Left lung (tissue), 4 donors: ENCODE measurements at regions not wholly inside any gene's neighbourhood (a gene's known extent, or its start where the extent isn't known, plus 50 kb on each side); places are given as distances from the start of the nearest gene placed in this dataset.

Experiments used
- ATAC-seq: fragments of 200-7000 bp; cut with Tn5 transposase; one replicate; pipeline ENCODE4 v1.9.1; 2020; ENCODE audit warnings: moderate library complexity
- DNase-seq, 4 donors: peaks; one replicate each; pipeline ENCODE4 v3.0.0-alpha.2; 2013 to 2020
- H3K27ac ChIP-seq, 2 donors: fragments of 200-600 bp; sonication (generic) in 1 of 2; one replicate each; pipeline versions ENCODE4 v1.5.0 to v1.8.0; 2020 to 2021
- H3K27me3 ChIP-seq, 2 donors: fragments of 200-600 bp; sonication (generic) in 1 of 2; one replicate each; pipeline versions ENCODE4 v1.5.0 to v1.8.0; 2020 to 2021
- H3K36me3 ChIP-seq, 2 donors: fragments of 200-600 bp; sonication (generic) in 1 of 2; one replicate each; pipeline versions ENCODE4 v1.5.0 to v1.8.0; 2020 to 2021
- H3K4me1 ChIP-seq, 2 donors: fragments of 200-600 bp; one replicate each; pipeline ENCODE4 v1.8.0; 2021
- H3K4me3 ChIP-seq, 2 donors: fragments of 200-600 bp; sonication (generic) in 1 of 2; one replicate each; pipeline versions ENCODE4 v1.5.0 to v1.8.0; 2020 to 2021; ENCODE audit warnings: mild to moderate bottlenecking in 1 of 2
- H3K9me3 ChIP-seq, 2 donors: fragments of 200-600 bp; sonication (generic) in 1 of 2; one replicate each; pipeline versions ENCODE4 v1.5.0 to v1.8.0; 2020 to 2021
- intact Hi-C, 2 donors: fragments of 100-400 bp; cut with DNase I; formaldehyde crosslinking; loops; one replicate each; pipeline versions ENCODE4 v1.11.2 to v1.14.2; 2022
- TF ChIP-seq, protein P1 (sequence below), 2 donors: fragments of 200-600 bp; sonication (generic) in 1 of 2; IDR thresholded peaks; one replicate each; pipeline versions ENCODE4 v1.5.0 to v1.8.0; 2021; ENCODE audit warnings: antibody characterized with exemption in 2 of 2
- donor health status: DM: no; HTN: yes; CAD: no.
- donor health status: DM: no; HTN: no; CAD: no.

GRCh38 chr1:177385760-177386698 lies 215.3 kb downstream of the BRINP2 start:
- Histone ChIP-seq H3K4me3 (no peak overlapping the region), H3K4me1 (no peaks in the 10 kb centered on the region), H3K27me3 (no peaks in the 10 kb centered on the region), H3K36me3 (no peaks in the 10 kb centered on the region), H3K9me3 (peaks cover 0 to 2% of the 10 kb centered on the region in 2 donors), H3K27ac (no peak overlapping the region)
- TF ChIP-seq, protein P1, sequence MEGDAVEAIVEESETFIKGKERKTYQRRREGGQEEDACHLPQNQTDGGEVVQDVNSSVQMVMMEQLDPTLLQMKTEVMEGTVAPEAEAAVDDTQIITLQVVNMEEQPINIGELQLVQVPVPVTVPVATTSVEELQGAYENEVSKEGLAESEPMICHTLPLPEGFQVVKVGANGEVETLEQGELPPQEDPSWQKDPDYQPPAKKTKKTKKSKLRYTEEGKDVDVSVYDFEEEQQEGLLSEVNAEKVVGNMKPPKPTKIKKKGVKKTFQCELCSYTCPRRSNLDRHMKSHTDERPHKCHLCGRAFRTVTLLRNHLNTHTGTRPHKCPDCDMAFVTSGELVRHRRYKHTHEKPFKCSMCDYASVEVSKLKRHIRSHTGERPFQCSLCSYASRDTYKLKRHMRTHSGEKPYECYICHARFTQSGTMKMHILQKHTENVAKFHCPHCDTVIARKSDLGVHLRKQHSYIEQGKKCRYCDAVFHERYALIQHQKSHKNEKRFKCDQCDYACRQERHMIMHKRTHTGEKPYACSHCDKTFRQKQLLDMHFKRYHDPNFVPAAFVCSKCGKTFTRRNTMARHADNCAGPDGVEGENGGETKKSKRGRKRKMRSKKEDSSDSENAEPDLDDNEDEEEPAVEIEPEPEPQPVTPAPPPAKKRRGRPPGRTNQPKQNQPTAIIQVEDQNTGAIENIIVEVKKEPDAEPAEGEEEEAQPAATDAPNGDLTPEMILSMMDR (IDR thresholded peaks at IDR 0.05) = no peak
- DNase-seq (no peak), ATAC-seq (no peak)
- intact Hi-C loops = no loop called here

DNA sequence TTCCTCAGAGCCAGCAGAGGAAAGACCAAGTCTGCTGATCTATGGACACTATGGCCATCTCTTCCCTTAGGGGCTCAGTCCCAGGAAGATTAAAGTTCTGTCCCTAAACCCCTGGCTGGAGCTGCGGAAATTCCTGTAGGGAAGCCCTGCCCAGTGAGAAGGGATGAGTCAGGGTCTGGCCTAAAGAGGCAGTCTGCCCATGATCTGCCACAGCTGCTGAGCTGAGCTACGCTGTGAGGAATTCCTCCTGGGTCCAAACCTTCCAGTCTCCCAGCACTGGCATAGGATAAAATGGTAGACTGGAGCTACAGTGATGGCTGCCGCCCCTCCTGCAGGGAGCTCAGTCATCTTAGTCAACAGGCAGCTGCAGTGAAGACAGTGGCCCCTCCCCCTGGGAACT lies 213.7 kb downstream of the BRINP2 start:
- H3K27me3 ChIP-seq = no peaks in the 10 kb centered on the region
- ATAC-seq = peak; percentile 59
- intact Hi-C loops = no loop called here

GRCh38 chr1:177383715-177384114 lies 213.0 kb downstream of the BRINP2 start:
- no peak overlapping the region for H3K27ac ChIP-seq
- TF ChIP-seq, protein P1 (IDR thresholded peaks at IDR 0.05) = no peak
- no peaks in the 10 kb centered on the region for H3K27me3 ChIP-seq
- H3K36me3 ChIP-seq = no peaks in the 10 kb centered on the region
- DNase-seq (no peak), ATAC-seq (no peak)
- H3K4me3 ChIP-seq = no peak overlapping the region
- intact Hi-C loops = no loop called here
- peaks cover 0 to 6% of the 10 kb centered on the region in 2 donors for H3K9me3 ChIP-seq
- no peaks in the 10 kb centered on the region for H3K4me1 ChIP-seq

More for the DNA sequence above, 213.7 kb downstream of the BRINP2 start:
- H3K4me1 ChIP-seq = no peaks in the 10 kb centered on the region
- H3K9me3 ChIP-seq = peaks cover 0 to 2% of the 10 kb centered on the region in 2 donors
- H3K36me3 ChIP-seq = no peaks in the 10 kb centered on the region
- H3K27ac ChIP-seq = no peak overlapping the region
- TF ChIP-seq, protein P1 (IDR thresholded peaks at IDR 0.05) = no peak
- peak in 2 of 4 donors; percentile 20 to 32 for DNase-seq
- no peak overlapping the region for H3K4me3 ChIP-seq

- intact Hi-C loops = no loop called here
- TF ChIP-seq, protein P1 (IDR thresholded peaks at IDR 0.05) = no peak
- Histone ChIP-seq H3K27ac (no peak overlapping the region), H3K4me3 (no peak overlapping the region), H3K9me3 (peaks cover 0 to 6% of the 10 kb centered on the region in 2 donors), H3K36me3 (no peaks in the 10 kb centered on the region), H3K27me3 (no peaks in the 10 kb centered on the region), H3K4me1 (no peaks in the 10 kb centered on the region)
- ATAC-seq (no peak), DNase-seq (no peak)
These were observed 207.1 kb downstream of the BRINP2 start for GRCh38 chr1:177377866-177378265.

DNA sequence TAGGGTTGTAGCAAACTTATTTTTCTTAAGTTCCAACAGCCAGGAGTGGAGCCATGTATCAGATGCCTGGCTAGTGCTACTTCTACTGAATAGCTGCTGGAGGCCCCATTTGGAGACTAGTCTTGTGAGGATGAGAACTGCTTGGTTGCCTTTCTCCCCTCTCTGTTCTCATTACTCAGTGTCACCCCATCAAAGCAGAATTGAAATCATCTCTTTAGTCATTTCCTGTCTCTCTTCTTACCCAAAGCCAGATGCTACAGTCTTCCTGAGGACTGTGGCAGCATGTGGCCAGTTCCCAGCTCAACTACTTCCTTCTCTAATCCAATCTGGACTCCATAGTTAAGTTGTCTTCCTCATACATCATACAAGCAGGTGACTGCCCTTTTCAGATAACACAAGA lies 197.5 kb downstream of the BRINP2 start:
- H3K36me3 ChIP-seq = no peaks in the 10 kb centered on the region
- intact Hi-C loops = no loop called here
- TF ChIP-seq, protein P1 (IDR thresholded peaks at IDR 0.05) = no peak
- no peak overlapping the region for H3K4me3 ChIP-seq
- no peaks in the 10 kb centered on the region for H3K9me3 ChIP-seq
- DNase-seq (no peak), ATAC-seq (no peak)
- H3K27ac ChIP-seq = no peak overlapping the region
- no peaks in the 10 kb centered on the region for H3K4me1 ChIP-seq
- no peaks in the 10 kb centered on the region for H3K27me3 ChIP-seq
